ENCODE measurements at regions not wholly inside any gene's neighbourhood (a gene's known extent, or its start where the extent isn't known, plus 50 kb on each side); places are given as distances from the start of the nearest gene placed in this dataset.
"Not testable (repeated sequence)": the region's sequence is repeated elsewhere in the genome, so short reads cannot be mapped to it uniquely, and the experiment has no call there.

DNA sequence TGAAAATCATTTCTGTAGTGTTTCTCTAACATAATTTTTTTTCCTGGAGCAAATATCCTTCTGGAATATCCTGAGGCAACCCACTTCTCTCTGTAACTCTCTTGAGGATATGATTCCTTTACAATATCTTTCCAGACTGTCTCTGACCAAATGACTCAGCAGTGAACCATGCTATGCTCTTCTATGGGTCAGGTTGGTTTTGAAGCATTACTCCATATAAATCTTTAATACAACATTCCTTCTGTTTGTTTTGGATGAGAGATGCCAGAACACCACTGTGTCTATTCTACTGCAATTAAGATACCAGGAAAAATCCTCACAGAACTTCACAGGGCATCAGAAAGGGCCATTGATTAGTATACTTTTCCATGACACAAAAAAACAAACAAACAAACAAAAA is 626.4 kb upstream of the ZNF385D start:
- Histone ChIP-seq H3K4me1 (ENCODE audit: control insufficient read depth in 2 of 2, insufficient read depth in 2 of 2, low read length in 2 of 2) (no peaks in the 10 kb centered on the region), H3K4me3 (ENCODE audit: low read length in 2 of 2) (no peak overlapping the region), H3K9me3 (ENCODE audit: control insufficient read depth in 2 of 2, low read length in 2 of 2) (no peaks in the 10 kb centered on the region), H3K27me3 (ENCODE audit: control insufficient read depth in 2 of 2, insufficient read depth in 2 of 2, low read length in 2 of 2) (peaks cover 0 to 3% of the 10 kb centered on the region in 2 donors), H3K9ac (ENCODE audit: low read depth in 1 of 2, low read length in 2 of 2) (no peak overlapping the region), H3K27ac (ENCODE audit: low read depth in 2 of 2, low read length in 2 of 2) (no peak overlapping the region), H3K36me3 (ENCODE audit: control insufficient read depth in 2 of 2, insufficient read depth in 2 of 2, low read length in 2 of 2) (no peaks in the 10 kb centered on the region)

DNA sequence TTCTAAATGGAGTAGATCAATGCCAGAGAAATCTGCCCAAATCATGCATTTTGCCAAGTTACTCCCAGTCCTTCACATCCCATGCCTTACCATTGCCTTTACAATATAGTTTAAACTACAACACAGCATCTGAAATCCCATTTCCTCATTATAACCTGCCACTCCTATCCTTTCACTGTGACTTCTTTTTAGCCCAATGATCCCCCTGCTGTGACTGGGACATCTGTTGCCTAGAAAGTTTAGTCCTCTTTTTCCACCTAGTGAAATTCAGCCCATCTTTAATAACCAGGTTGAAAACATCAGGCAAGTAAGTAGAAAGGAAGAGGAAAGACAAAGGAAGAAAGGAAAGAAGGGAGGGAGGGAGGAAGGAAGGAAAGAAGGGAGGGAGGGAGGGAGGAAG is 627.9 kb upstream of the ZNF385D start:
- no peaks in the 10 kb centered on the region for H3K27me3 ChIP-seq (ENCODE audit: control insufficient read depth in 2 of 2, insufficient read depth in 2 of 2, low read length in 2 of 2)
- no peak overlapping the region for H3K4me3 ChIP-seq (ENCODE audit: low read length in 2 of 2)
- no peaks in the 10 kb centered on the region for H3K36me3 ChIP-seq (ENCODE audit: control insufficient read depth in 2 of 2, insufficient read depth in 2 of 2, low read length in 2 of 2)
- no peak overlapping the region for H3K27ac ChIP-seq (ENCODE audit: low read depth in 2 of 2, low read length in 2 of 2)
- no peaks in the 10 kb centered on the region for H3K4me1 ChIP-seq (ENCODE audit: control insufficient read depth in 2 of 2, insufficient read depth in 2 of 2, low read length in 2 of 2)
- H3K9ac ChIP-seq (ENCODE audit: low read depth in 1 of 2, low read length in 2 of 2) = no peak overlapping the region
- H3K9me3 ChIP-seq (ENCODE audit: control insufficient read depth in 2 of 2, low read length in 2 of 2) = no peaks in the 10 kb centered on the region

- no peaks in the 10 kb centered on the region for H3K36me3 ChIP-seq (ENCODE audit: control insufficient read depth in 2 of 2, insufficient read depth in 2 of 2, low read length in 2 of 2)
- no peak overlapping the region for H3K9ac ChIP-seq (ENCODE audit: low read depth in 1 of 2, low read length in 2 of 2)
- no peaks in the 10 kb centered on the region for H3K4me1 ChIP-seq (ENCODE audit: control insufficient read depth in 2 of 2, insufficient read depth in 2 of 2, low read length in 2 of 2)
These were observed 629.2 kb upstream of the ZNF385D start for GRCh38 chr3:22380253-22380652.

GRCh38 chr3:22381564-22381963 is 630.6 kb upstream of the ZNF385D start:
- H3K4me1 ChIP-seq (ENCODE audit: control insufficient read depth in 2 of 2, insufficient read depth in 2 of 2, low read length in 2 of 2); H3K27me3 ChIP-seq (ENCODE audit: control insufficient read depth in 2 of 2, insufficient read depth in 2 of 2, low read length in 2 of 2); H3K36me3 ChIP-seq (ENCODE audit: control insufficient read depth in 2 of 2, insufficient read depth in 2 of 2, low read length in 2 of 2); H3K9me3 ChIP-seq (ENCODE audit: control insufficient read depth in 2 of 2, low read length in 2 of 2); H3K4me3 ChIP-seq (ENCODE audit: low read length in 2 of 2); H3K9ac ChIP-seq (ENCODE audit: low read depth in 1 of 2, low read length in 2 of 2); H3K27ac ChIP-seq (ENCODE audit: low read depth in 2 of 2, low read length in 2 of 2): not testable (repeated sequence)

More at GRCh38 chr3:22380253-22380652, 629.2 kb upstream of the ZNF385D start:
- Histone ChIP-seq H3K27me3 (ENCODE audit: control insufficient read depth in 2 of 2, insufficient read depth in 2 of 2, low read length in 2 of 2) (no peaks in the 10 kb centered on the region), H3K9me3 (ENCODE audit: control insufficient read depth in 2 of 2, low read length in 2 of 2) (no peaks in the 10 kb centered on the region), H3K27ac (ENCODE audit: low read depth in 2 of 2, low read length in 2 of 2) (no peak overlapping the region), H3K4me3 (ENCODE audit: low read length in 2 of 2) (no peak overlapping the region)

GRCh38 chr3:22383285-22383684 is 632.3 kb upstream of the ZNF385D start:
- no peaks in the 10 kb centered on the region for H3K4me1 ChIP-seq (ENCODE audit: control insufficient read depth in 2 of 2, insufficient read depth in 2 of 2, low read length in 2 of 2)
- no peaks in the 10 kb centered on the region for H3K27me3 ChIP-seq (ENCODE audit: control insufficient read depth in 2 of 2, insufficient read depth in 2 of 2, low read length in 2 of 2)
- H3K27ac ChIP-seq (ENCODE audit: low read depth in 2 of 2, low read length in 2 of 2) = no peak overlapping the region
- H3K4me3 ChIP-seq (ENCODE audit: low read length in 2 of 2) = no peak overlapping the region
- H3K36me3 ChIP-seq (ENCODE audit: control insufficient read depth in 2 of 2, insufficient read depth in 2 of 2, low read length in 2 of 2) = no peaks in the 10 kb centered on the region
- H3K9me3 ChIP-seq (ENCODE audit: control insufficient read depth in 2 of 2, low read length in 2 of 2) = no peaks in the 10 kb centered on the region
- no peak overlapping the region for H3K9ac ChIP-seq (ENCODE audit: low read depth in 1 of 2, low read length in 2 of 2)

GRCh38 chr3:22386107-22386506 is 635.1 kb upstream of the ZNF385D start:
- H3K9ac ChIP-seq (ENCODE audit: low read depth in 1 of 2, low read length in 2 of 2) = no peak overlapping the region
- no peaks in the 10 kb centered on the region for H3K27me3 ChIP-seq (ENCODE audit: control insufficient read depth in 2 of 2, insufficient read depth in 2 of 2, low read length in 2 of 2)
- no peak overlapping the region for H3K27ac ChIP-seq (ENCODE audit: low read depth in 2 of 2, low read length in 2 of 2)
- H3K9me3 ChIP-seq (ENCODE audit: control insufficient read depth in 2 of 2, low read length in 2 of 2) = no peaks in the 10 kb centered on the region
- no peak overlapping the region for H3K4me3 ChIP-seq (ENCODE audit: low read length in 2 of 2)
- no peaks in the 10 kb centered on the region for H3K36me3 ChIP-seq (ENCODE audit: control insufficient read depth in 2 of 2, insufficient read depth in 2 of 2, low read length in 2 of 2)
- no peaks in the 10 kb centered on the region for H3K4me1 ChIP-seq (ENCODE audit: control insufficient read depth in 2 of 2, insufficient read depth in 2 of 2, low read length in 2 of 2)

DNA sequence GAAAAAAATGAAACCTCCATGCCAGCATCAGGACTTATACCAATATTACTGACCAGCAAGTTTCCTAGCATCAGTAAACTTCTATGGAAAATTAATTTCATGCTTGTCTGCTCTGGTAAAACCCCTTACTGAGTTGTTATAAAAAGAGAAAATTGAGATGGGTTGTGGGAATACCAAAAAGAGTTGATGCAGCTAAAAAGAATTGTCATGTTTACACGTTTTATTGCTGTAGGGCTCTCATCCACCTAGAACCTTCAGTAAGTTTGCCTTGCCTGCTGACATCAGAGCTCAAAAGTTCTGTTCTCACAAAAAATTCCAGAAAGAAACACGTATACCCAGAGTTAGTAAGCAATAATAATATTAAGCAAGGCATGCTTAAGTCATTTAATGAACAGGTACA is 641.3 kb upstream of the ZNF385D start:
- Histone ChIP-seq H3K9ac (ENCODE audit: low read depth in 1 of 2, low read length in 2 of 2) (no peak overlapping the region), H3K36me3 (ENCODE audit: control insufficient read depth in 2 of 2, insufficient read depth in 2 of 2, low read length in 2 of 2) (no peaks in the 10 kb centered on the region), H3K27ac (ENCODE audit: low read depth in 2 of 2, low read length in 2 of 2) (no peak overlapping the region), H3K27me3 (ENCODE audit: control insufficient read depth in 2 of 2, insufficient read depth in 2 of 2, low read length in 2 of 2) (no peaks in the 10 kb centered on the region), H3K4me3 (ENCODE audit: low read length in 2 of 2) (no peak overlapping the region), H3K9me3 (ENCODE audit: control insufficient read depth in 2 of 2, low read length in 2 of 2) (no peaks in the 10 kb centered on the region), H3K4me1 (ENCODE audit: control insufficient read depth in 2 of 2, insufficient read depth in 2 of 2, low read length in 2 of 2) (no peaks in the 10 kb centered on the region)

DNA sequence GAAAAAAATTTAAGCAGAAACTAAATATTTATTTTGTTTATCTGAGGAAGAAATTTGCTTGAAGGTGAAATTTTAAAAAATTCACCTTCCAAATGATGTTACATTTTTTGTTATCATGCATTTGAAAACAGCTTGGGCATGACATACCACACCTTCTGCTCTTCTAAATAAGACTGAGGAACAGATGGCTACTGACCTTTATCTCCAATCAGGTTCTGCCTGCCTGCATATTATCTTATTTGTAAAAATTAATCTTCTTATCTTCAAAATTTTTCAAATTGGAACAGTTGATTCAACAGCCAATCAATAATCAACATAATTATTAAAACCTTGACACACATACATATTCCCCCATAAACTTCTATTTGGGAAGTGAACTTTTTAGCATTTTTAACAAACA is 641.8 kb upstream of the ZNF385D start:
- Histone ChIP-seq H3K36me3 (ENCODE audit: control insufficient read depth in 2 of 2, insufficient read depth in 2 of 2, low read length in 2 of 2) (no peaks in the 10 kb centered on the region), H3K27me3 (ENCODE audit: control insufficient read depth in 2 of 2, insufficient read depth in 2 of 2, low read length in 2 of 2) (no peaks in the 10 kb centered on the region), H3K9me3 (ENCODE audit: control insufficient read depth in 2 of 2, low read length in 2 of 2) (no peaks in the 10 kb centered on the region), H3K4me3 (ENCODE audit: low read length in 2 of 2) (no peak overlapping the region), H3K27ac (ENCODE audit: low read depth in 2 of 2, low read length in 2 of 2) (no peak overlapping the region), H3K4me1 (ENCODE audit: control insufficient read depth in 2 of 2, insufficient read depth in 2 of 2, low read length in 2 of 2) (no peaks in the 10 kb centered on the region), H3K9ac (ENCODE audit: low read depth in 1 of 2, low read length in 2 of 2) (no peak overlapping the region)

GRCh38 chr3:22399566-22399965 is 648.6 kb upstream of the ZNF385D start:
- no peak overlapping the region for H3K9ac ChIP-seq (ENCODE audit: low read depth in 1 of 2, low read length in 2 of 2)

GRCh38 chr3:22401499-22401898 is 650.5 kb upstream of the ZNF385D start:
- Histone ChIP-seq H3K27me3 (ENCODE audit: control insufficient read depth in 2 of 2, insufficient read depth in 2 of 2, low read length in 2 of 2) (no peaks in the 10 kb centered on the region), H3K9me3 (ENCODE audit: control insufficient read depth in 2 of 2, low read length in 2 of 2) (no peaks in the 10 kb centered on the region), H3K4me3 (ENCODE audit: low read length in 2 of 2) (no peak overlapping the region), H3K27ac (ENCODE audit: low read depth in 2 of 2, low read length in 2 of 2) (no peak overlapping the region), H3K36me3 (ENCODE audit: control insufficient read depth in 2 of 2, insufficient read depth in 2 of 2, low read length in 2 of 2) (no peaks in the 10 kb centered on the region), H3K4me1 (ENCODE audit: control insufficient read depth in 2 of 2, insufficient read depth in 2 of 2, low read length in 2 of 2) (no peaks in the 10 kb centered on the region), H3K9ac (ENCODE audit: low read depth in 1 of 2, low read length in 2 of 2) (no peak overlapping the region)

More at GRCh38 chr3:22399566-22399965, 648.6 kb upstream of the ZNF385D start:
- no peak overlapping the region for H3K27ac ChIP-seq (ENCODE audit: low read depth in 2 of 2, low read length in 2 of 2)
- H3K4me3 ChIP-seq (ENCODE audit: low read length in 2 of 2) = no peak overlapping the region
- H3K9me3 ChIP-seq (ENCODE audit: control insufficient read depth in 2 of 2, low read length in 2 of 2) = no peaks in the 10 kb centered on the region
- H3K36me3 ChIP-seq (ENCODE audit: control insufficient read depth in 2 of 2, insufficient read depth in 2 of 2, low read length in 2 of 2) = no peaks in the 10 kb centered on the region
- no peaks in the 10 kb centered on the region for H3K27me3 ChIP-seq (ENCODE audit: control insufficient read depth in 2 of 2, insufficient read depth in 2 of 2, low read length in 2 of 2)
- no peaks in the 10 kb centered on the region for H3K4me1 ChIP-seq (ENCODE audit: control insufficient read depth in 2 of 2, insufficient read depth in 2 of 2, low read length in 2 of 2)

- no peak overlapping the region for H3K4me3 ChIP-seq (ENCODE audit: low read length in 2 of 2)
- H3K9me3 ChIP-seq (ENCODE audit: control insufficient read depth in 2 of 2, low read length in 2 of 2) = peaks cover 0 to 4% of the 10 kb centered on the region in 2 donors
- H3K36me3 ChIP-seq (ENCODE audit: control insufficient read depth in 2 of 2, insufficient read depth in 2 of 2, low read length in 2 of 2) = no peaks in the 10 kb centered on the region
- H3K27ac ChIP-seq (ENCODE audit: low read depth in 2 of 2, low read length in 2 of 2) = no peak overlapping the region
- H3K27me3 ChIP-seq (ENCODE audit: control insufficient read depth in 2 of 2, insufficient read depth in 2 of 2, low read length in 2 of 2) = no peaks in the 10 kb centered on the region
- no peak overlapping the region for H3K9ac ChIP-seq (ENCODE audit: low read depth in 1 of 2, low read length in 2 of 2)
- H3K4me1 ChIP-seq (ENCODE audit: control insufficient read depth in 2 of 2, insufficient read depth in 2 of 2, low read length in 2 of 2) = no peaks in the 10 kb centered on the region
These were observed 663.2 kb upstream of the ZNF385D start for GRCh38 chr3:22414239-22414638.

All from mucosa of rectum (tissue), 2 donors.